ENCODE measurements at regions not wholly inside any gene's neighbourhood (a gene's known extent, or its start where the extent isn't known, plus 50 kb on each side); places are given as distances from the start of the nearest gene placed in this dataset.
"Not testable (repeated sequence)": the region's sequence is repeated elsewhere in the genome, so short reads cannot be mapped to it uniquely, and the experiment has no call there.

DNA sequence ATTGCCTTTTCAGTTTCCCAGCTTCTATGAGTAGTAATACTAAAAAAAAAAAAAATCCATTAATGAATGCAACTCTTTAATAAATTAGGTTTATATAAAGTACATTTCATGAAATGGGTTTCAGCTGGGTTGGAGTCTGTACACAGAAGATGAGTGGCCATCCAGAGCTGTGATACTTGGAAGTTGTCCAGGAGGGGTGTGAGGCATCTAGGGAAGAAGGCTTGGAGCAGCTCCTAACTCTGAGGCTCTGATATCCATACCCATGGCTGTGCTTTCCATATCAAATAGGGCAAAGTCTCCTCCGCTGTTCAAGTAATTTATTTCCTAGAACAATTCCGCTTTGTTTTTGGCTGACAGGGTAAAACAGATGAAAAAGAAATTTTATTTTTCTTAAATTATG is 423.3 kb upstream of the TENM3 start:
- DNase-seq (ENCODE audit: low read depth) = no peak

DNA sequence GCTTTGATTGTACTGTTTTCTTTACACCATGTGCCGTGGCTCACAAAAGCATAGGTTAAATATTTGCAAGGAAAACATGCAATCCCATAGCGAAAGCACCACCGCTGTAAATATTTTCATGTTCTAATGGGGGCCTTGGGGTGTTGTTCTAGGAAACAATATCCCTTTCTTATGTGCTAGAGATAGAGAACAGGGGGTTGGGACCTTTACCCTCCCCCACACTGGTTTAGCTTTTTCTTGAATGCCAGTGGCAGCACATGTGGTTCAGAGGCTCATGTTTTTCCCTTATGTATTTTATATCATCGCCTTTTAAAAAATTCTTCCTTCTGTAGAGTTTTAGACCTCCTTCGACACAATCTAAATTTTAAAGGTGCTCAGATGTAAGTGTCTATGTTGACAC is 422.6 kb upstream of the TENM3 start:
- no peak for DNase-seq (ENCODE audit: low read depth)

DNA sequence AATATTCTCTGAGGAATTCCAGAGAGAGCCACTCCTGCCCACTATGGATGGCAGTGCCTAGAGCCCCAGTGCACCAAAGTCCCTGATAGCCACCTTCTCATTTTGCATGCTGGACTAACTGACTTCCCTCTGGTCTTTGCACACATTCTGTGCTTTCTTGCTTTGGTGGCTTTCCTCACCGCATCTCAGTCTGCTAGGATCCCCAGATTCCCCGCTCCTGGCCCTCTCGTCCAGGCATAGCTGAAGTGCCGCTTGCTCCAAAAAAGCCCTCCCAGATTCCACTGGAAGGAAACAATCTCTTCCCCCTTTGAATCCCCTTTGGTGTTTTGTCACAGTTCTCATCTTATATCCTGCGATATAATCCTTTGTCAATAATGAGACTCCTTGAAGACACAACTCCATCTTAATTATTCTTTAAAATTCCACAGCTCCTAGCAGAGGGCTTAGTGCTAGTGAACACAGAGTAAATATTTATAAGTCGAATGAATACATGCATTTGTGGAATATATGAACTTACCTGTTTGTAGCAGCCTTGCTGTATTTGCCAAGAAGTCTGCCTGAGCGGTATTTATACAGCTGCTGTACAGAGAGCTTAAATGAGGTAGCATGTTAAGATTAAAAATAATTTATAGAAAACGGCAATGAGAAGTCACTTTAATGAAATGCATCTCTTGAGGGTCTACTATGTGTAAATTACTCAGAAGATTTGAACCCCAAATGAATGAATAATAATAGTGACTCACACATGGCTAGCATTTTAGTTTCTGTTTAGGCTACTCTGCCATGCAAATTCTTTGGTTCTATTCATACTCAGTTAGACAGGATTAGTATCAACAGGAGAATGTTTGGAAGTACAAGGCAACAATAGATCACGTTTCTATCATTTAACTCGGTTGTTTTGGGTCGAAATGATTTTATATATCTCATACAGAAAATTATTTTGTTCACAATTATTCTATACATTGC is 421.9 kb upstream of the TENM3 start:
- DNase-seq (ENCODE audit: low read depth) = no peak

DNA sequence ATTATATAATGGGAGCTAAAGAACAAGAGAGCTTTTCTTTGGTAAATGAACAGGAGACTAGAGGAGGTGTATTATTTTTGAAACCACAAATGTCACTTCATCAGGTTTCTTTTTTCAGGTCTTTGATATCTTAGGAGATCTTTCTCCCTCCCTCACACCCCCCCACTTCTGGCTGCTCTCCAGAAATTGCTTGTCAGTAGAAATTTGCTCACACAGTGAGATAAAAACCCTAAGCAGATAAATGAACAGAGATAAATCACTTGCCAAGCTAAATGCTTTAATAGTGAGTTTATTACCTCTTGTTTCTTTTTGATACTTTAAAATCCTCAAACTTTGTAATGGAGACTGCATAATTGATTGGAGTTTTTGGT is 421.2 kb upstream of the TENM3 start:
- no peak for DNase-seq (ENCODE audit: low read depth)

DNA sequence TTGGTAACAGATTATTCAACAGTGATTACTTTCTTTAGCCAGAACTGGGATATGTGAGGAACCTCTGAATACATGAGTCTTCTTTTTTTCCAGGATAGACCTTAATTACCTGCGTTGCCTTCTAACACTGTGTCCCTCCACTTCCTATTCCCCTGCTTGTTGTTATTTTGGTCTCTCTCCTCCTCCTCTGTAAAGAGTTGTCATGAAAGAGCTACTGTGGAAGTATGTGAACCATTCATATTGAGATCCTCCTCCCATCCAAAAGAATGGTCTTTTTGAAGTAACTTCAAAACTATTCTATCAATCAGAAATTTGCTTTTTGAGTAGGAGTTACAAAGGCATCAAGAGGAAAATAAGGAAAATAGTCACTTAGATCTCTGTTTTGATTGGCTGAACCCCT is 420.0 kb upstream of the TENM3 start:
- DNase-seq (ENCODE audit: low read depth) = no peak

DNA sequence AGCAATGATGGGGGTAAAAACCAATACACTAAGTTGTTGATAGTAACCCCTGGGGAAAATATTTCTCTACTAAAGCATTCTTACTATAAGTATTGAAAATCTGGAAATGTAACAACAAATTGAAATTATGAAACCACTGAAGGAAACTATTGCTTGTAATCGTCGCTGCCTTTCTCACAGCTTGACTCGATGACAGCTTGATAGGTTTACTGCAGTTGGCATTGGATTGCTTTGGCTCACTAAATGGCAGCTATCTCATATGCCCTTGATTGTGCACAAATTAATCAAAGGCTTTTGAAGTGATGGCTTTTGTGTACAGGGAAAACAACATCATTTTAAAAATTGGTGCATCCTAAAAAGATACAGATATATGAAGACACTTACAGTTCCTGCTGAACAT is 419.6 kb upstream of the TENM3 start:
- DNase-seq (ENCODE audit: low read depth) = no peak

DNA sequence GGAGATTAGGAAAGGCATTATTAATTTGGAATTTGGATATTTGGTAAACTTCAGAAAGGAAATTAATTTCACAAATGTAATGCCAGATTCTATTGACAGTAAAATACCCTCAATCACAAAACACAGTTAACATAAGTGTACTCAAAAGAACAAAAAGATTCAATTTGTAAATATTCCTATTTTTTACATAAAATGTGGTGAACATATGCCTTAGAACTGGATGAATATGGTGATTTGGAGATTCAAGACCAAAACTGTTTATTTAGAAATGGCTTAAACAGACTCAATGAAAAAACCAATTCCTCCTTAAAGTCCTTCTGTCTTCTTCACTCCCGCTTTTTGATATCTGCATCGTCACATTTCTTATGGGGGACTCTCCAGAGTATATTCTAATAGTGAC is 417.6 kb upstream of the TENM3 start:
- no peak for DNase-seq (ENCODE audit: low read depth)

DNA sequence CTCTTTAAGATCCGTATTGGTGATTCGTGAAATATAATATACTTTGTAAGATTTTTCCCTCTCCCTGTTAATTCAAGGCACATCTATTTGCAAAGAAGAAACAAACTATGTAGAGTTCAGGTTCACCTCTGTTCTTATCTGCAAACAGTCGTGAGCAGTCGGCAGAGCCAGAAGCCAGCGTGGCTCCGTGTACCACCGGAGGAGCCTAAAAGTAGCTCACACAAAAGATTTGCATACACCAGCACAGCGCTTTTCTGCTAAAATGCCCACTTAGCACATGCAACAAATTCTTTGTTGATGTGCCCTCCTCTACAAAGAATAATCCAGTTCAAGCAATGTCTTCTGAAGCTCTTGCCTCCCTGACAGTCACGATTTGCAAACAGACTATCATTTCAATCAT is 416.0 kb upstream of the TENM3 start:
- DNase-seq (ENCODE audit: low read depth) = no peak

DNA sequence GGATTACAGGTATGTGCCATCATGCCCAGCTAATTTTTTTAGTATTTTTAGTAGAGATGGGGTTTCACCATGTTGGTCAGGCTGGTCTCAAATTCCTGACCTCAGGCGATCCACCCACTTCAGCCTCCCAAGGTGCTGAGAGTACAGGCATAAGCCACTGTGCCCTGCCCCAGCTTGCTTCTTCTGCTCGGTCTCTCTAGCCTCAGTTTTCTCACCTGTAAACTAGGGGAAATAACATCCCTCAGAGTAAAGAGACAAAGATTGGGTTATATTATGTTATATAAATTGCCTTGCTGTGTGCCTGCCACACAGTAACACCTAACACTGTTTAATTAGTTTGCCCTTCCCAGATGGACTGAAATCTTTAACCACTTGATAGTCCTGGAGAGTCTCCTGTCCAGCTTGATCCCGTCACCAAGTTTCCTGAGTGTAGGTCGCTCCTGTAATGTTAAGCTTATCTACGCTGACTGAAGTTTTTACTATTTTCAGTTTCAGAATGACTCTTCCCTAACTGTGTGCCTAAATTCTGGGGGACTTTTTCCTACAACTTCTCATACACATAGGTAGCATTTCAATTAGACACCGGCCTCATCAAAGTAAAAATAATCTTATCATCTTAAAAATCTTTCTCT is 412.7 kb upstream of the TENM3 start:
- no peak for DNase-seq (ENCODE audit: low read depth)

DNA sequence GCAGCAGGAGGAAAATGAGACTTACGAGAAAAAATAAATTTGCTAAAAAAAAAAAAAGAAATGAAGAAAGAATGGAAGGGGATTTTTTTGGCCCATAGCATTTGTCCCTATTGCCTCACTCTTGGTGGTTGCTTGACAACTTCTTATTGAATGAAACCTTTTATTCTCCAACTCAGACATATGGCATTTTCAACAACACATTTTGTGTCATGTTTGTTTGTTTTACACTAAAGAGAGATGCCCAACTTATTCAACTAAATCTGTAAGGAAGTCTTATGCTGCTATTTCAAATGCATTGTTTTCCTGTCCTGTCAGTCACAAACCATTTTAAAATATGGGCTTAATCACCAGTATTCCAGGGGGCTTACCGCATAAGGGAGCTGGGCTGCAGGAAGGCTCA is 409.1 kb upstream of the TENM3 start:
- no peak for DNase-seq (ENCODE audit: low read depth)

DNA sequence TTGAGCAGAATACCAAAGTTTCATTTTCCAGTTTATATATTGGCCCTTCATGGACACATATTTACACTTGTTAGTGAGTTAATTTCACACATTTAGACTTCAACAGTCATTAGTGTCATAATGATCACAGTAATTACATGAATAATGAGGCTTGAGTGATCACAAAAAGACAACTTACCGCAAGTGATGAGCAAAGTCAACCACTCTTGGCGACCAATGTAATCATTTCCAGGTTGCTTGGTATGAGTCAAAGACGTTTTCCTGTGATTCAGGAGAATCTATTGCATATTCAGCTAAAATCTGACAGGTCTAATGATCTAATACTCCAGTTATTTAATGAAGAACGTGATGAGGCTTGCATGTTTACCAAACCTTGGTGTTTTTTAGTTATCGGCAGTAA is 407.9 kb upstream of the TENM3 start:
- DNase-seq (ENCODE audit: low read depth) = no peak

DNA sequence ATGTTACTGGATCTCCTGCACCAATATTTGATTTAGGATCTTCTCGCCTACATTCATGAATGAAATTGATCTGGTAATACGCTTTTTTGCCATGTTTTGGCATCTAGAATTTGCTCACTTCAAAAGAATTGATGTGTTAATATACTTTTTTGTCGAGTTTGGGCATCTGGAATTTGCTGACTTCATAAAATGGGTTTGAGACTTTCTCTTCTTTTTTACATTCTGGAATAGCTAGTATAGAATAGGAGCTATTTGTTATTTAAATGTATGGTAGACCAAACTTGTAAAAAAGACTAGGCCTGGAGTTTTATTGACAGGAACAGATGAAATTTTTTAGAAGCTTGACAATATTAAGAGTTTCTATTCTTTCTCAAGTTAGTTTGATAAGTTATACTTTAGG is 404.9 kb upstream of the TENM3 start:
- no peak for DNase-seq (ENCODE audit: low read depth)

DNA sequence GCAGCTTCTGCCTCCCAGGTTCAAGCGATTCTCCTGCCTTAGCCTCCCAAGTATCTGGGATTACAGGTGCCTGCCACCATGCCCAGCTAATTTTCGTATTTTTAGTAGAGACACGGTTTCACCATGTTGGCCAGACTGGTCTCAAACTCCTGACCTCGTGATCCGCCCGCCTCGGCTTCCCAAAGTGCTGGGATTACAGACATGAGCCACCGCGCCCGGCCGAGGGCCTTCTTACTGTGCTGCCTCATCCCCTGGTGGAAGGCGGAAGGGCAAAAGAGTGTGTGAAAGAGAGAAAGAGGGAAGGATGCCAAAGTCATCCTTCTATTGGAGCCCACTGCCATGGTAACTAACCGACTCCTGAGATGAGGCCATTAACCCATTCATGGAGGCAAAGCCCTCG is 399.4 kb upstream of the TENM3 start:
- not testable (repeated sequence) for DNase-seq (ENCODE audit: low read depth)

DNA sequence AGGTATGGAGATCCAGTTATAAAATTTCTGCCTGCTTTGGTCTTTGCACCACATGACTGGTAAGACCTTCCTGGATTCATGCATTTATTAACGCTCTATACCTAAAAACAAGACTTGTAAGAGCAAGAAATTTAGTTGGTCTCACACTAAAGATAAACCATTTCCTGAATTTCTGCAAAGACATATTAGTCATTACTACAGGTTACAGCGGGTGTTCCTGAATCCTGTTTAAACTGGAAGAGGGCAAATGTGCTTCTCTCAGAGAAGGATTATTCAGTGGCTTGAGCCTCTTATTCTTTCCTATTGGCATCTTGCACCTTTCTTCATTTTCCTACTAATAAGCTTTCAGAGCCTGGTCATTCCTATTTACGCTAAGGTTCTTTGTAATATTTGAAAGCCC is 397.6 kb upstream of the TENM3 start:
- DNase-seq (ENCODE audit: low read depth) = no peak

DNA sequence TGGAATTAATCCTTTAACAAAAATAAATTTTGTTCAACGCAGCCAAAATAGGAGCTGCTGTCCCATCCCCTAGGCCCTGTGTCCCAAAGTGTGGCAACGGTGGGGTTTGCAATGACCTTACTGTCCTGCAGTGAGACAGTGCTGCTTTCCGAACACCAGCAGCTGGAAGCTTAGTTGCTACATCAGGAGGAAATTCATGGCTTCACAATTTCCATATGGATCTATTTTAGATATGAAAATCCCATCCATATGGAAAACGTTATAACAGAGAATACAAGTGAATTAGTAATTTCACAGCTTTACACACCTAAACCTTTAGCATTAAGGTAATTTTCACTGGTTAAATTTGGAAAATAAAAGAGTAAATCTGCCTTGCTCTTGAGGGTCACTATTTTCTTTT is 396.3 kb upstream of the TENM3 start:
- DNase-seq (ENCODE audit: low read depth) = no peak

DNA sequence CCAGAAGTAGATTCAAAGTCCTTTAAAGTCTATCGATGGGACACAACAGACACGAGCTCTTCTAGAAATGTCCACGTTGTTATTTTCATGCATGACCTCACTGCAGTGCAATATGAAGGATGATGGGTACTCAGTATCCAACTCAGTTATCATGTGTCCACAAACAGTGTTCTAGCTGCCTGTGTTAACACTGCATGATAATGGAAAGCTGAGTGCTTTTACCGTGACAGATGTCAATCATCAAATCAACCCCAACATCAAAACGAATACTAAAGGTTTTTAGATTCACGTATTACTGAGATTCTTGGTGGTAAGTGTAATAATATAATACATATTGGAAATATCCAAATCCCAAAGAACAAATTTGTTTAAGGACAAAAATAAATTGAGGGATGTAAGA is 394.8 kb upstream of the TENM3 start:
- DNase-seq (ENCODE audit: low read depth) = no peak

DNA sequence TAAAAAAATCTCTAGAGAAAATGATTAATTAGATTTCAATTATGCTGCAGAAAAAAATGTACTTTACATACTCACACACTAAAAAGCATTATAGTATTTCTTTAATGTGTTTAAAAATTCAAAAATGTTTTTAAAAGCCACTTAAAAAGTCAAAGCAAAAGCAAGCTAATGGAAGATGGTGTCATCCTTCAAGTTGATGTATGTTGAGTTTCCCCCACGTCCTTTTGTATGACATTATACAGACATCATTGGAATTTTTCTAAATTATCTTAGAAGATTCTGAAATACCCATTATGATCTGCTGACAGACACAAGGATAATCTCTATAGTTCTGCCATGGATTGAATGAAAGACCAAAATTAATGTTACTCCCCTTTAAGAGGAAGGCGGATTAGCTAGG is 393.7 kb upstream of the TENM3 start:
- no peak for DNase-seq (ENCODE audit: low read depth)

DNA sequence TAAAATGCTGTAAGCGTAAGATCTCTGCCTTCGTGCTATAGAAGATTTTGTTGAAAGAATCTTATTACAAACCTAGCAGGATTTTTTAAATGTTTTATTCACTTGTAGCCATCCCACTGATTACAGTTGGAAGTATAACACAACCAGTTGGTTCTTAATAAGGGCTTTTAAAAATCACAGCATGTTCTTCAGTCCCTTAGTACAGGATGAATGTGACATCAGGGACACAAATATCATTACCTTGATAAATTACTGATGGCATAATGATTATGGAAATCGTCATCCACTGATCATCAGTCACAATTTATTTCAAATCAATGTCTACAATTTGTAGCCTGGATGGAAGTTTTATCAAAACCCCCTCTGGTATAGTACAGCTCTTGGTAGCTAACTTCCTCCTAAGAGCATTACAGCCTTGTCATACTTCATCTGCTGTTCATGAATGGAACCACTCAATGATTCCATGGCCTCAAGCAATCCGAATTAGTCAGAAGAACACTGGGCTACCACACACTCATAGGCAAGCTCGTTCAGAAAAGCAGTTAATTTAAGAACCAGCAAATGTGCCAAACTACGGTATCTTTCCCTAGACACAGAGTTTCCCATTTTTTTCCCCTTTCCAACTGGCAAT is 389.2 kb upstream of the TENM3 start:
- DNase-seq (ENCODE audit: low read depth) = no peak

DNA sequence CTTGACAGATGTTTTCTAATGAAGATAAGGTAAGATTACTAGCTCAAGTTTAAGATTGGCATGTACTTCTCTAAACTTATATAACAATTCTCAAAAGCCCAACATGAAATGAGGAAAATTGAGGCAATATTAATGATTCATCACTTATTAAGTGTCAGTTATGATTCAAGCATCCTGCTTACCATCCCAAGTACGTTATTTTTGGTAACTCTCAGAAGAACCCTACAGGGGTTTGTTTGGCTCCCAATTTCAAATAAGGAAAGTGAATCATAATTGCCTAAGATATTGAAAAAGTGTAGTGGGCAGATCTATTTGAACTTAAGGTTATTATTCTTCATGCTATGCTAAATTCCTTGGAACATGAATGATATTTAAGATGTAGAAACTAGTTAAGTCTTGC is 387.9 kb upstream of the TENM3 start:
- no peak for DNase-seq (ENCODE audit: low read depth)

DNA sequence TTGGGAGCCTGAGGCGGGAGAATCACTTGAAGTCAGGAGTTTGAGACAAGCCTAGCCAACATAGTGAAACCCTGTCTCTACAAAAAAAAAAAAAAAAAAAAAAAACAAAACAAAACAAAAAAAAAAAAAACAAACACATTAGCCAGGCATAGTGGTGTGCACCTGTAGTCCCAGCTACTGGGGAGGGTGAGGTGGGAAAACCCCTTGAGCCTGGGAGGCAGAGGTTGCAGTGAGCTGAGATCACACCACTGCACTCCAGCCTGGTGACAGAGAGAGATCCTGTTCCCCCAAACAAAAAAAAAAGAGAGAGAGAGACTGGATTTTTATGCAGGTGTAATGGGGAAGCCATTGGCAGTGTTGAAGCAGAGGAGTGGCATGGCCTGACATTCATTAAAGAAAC is 385.7 kb upstream of the TENM3 start:
- not testable (repeated sequence) for DNase-seq (ENCODE audit: low read depth)

DNA sequence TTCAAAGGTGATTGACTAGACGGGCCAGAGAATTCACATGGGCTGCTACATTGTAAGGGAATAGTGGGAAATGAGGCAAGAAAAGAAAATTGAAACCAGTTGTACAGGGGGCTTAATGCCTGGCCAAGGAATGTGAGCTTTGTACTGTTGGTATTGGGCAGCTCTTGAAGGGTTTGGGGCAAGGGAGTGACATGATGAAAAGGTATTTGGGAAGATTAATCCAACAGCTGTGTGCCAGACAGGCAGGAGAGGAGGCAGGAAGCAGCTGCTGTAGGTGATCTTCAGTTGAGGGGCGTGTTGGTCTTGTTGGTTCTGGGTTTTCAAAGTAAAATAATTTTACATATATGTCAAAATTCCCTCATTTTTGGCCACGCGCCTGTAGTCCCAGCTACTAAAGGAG is 384.5 kb upstream of the TENM3 start:
- no peak for DNase-seq (ENCODE audit: low read depth)

DNA sequence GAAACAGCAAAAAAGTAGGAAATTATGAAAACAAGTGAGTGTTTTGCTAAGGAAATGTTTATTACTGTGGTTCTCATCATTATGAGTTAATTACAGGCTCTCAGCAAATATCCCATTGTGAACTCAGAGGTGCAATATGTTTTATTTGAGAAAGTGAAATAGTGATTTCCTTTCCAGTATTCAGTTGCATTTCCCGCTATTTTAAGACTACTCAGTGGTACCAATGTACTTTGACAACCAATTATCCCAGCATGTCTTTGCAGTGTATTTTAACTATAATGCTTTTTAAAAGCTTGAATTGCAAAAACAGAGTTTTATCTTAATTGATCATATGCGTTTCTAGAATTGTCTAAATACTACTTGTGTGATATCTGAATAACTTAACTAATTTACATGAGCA is 383.8 kb upstream of the TENM3 start:
- no peak for DNase-seq (ENCODE audit: low read depth)

DNA sequence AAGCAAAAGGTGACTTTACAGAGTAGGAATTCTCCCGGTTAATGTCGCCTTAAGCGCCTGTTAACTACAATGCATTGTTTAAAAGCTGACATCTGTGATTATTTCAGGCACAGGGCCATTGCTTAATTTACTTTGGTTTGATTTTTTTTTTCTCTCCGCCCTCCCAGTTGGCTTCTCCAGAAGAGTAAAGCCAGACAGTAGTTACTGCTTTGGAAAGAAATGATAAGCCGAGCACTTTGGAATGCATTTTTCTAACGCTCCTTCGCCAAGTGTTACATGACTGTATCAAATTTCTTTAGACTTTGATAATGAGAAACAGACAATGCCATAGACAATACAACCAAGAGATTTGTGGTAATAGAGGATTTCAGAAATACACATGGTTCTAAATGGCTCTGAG is 383.0 kb upstream of the TENM3 start:
- no peak for DNase-seq (ENCODE audit: low read depth)
